HG02642 (cell line): ENCODE measurements at regions not wholly inside any gene's neighbourhood (a gene's known extent, or its start where the extent isn't known, plus 50 kb on each side); places are given as distances from the start of the nearest gene placed in this dataset.
"Not testable (repeated sequence)": the region's sequence is repeated elsewhere in the genome, so short reads cannot be mapped to it uniquely, and the experiment has no call there.

Source experiments
- ATAC-seq: cut with Tn5 transposase; IDR thresholded peaks from one replicate; pipeline ENCODE4 v1.9.1; 2021; ENCODE audit warnings: mild to moderate bottlenecking; ENCODE audit not compliant: unreplicated experiment, poor library complexity

DNA sequence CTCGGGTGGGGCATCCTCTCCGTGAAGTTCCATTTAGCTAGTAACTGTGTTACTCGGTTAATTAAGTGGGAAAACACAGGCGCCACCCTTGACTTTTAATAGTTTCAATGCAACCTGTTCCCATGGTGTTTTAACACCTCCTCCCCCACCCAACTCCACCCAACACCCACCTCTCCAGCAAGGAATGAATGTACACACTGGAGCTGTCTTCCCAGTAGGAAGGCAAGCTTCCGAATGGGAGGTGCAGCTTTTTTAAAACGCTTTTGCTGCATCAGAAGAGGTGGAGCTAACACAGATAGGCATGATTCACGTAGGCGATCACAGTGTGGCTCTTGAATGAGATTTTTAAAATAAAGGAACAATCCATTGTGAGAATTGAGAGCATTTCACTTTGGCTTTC is 73.8 kb upstream of the AGAP1 start:
- ATAC-seq, result no peak

DNA sequence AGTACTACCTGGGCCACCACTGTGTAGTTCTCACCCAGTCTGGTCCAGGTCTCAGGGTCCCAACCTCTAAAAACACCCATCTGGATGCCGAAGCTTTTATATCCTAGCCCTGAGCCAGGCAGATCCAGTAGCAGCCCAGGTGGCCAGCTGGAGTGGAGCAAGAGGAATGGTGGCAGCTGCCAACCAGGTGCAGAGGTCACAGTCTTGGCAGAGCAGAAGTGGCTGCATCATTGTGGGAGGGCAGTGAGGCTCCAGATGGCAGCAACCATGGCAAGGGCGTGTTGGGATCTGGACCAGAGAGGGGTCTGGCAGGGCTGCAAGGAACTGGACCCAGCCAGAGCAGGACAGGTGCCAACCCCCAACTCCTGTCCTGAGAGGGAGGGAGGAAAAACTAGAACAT is 72.2 kb upstream of the AGAP1 start:
- no peak for ATAC-seq

DNA sequence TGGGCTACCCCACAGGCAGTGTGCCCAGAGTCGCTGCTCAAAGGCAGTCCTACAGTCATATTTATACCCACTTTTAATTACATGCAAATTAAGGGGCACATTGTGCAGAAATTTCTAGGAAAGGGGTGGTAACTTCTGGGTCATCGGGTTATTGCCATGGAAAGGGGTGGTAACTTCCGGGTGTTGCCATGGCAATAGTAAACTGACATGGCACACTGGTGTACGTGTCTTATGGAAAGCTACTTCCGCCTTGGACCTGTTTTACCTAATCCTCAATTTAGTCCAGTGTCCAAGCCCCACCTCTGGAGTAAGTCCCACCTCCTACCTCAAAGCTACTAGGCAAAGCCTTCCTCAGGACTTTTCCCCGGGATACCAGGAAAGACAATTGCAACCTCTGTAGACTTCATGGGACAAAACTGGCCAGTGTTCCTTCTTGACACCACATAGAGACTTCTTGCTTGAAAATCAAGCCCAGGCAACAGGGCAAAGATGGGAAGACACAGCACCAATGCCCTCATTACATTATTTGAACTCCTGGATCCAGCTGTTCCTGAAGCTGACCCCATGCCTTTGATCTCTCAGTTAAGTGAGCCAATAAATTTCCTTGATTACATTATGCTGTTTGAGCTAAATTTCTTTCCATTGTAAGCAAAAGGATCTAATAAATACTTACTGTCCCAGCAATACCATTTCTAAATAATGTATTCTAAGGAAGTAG is 63.3 kb upstream of the AGAP1 start:
- no peak for ATAC-seq

DNA sequence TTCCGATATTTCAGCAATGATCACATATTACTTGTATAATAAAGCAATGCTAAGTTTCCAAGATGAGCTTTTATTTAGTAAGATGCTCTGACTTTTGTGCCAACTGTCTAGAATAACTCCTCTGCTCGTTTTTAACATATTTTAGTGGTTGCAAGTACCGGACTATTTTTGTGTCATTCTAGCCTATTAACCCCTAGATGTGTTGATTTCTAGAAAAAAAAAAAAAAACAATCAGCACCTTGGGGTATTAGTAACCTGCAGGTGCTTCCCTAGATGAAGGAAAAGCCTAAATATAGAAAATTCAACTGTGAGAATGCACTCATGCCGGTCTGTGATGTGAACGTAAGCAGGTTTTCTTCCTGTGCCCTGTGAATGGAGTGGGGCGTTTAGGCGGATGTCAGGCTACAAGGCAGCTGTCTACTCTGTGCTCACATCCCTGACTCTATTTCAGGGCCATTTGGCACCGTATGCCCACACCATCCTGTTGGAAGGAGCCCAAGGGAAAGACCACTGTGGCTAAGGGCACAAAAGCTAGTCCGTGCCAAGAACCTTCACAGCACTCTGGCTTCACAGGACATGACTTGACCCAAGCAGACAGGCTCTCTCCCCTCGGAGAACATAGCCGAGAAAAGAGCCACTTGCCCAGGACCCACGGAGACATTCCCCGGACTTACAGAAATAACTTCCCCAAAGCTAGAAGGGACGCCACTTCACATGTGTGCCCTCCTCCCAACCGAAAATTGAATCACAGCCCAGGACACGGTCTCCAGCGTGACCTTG is 60.9 kb upstream of the AGAP1 start:
- no peak for ATAC-seq

DNA sequence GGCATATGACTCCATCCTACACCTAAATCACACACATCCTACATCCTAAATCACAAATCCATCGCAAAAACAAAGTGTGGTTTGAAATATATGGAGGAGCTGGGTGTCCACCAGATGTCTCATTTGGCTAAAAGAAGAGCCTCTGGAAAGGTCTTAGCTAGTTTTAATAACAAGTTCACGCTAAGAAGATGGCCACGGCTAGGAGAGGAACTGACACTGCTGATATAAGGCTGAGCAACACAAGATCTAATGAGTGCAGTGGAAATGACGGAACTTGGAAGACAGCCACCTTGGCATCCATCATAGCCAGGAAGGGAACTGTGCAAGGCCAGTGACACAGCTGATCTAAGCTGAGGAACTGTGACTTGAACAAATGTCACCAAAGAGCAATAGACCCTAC is 60.0 kb upstream of the AGAP1 start:
- no peak for ATAC-seq

DNA sequence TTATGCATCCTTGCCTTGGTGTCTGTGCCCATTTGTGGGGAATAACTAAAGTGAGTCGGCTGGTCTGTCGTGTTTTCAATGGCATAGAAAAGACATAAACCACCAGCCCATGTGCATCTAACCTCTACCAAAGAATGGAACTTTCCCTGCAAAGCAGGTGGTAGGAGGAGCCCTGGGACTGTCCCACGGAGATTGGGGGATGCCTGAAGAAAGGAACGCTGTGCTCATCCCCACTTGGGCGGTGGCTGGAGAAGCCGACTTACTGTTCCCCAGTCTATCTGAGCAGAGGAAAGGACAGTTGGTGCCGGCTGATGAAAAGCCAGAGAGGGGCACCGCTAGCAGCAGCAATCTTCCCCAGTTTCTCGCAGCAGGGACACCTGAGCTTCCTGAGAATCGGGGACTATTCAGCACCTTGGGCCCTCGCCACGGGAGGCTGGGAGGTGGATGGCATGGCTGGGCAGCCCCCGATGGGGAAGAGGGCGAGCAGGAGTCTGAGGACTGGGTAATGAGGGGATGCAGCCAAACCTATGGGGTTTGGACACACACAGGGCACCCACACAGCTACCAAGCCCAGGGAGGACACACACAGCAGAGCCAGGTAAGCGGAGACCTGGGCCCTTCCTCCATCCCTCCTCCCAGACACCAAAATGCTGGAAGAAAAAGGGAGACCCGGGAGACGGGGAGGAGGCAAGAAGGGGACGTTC is 53.7 kb upstream of the AGAP1 start:
- no peak for ATAC-seq

DNA sequence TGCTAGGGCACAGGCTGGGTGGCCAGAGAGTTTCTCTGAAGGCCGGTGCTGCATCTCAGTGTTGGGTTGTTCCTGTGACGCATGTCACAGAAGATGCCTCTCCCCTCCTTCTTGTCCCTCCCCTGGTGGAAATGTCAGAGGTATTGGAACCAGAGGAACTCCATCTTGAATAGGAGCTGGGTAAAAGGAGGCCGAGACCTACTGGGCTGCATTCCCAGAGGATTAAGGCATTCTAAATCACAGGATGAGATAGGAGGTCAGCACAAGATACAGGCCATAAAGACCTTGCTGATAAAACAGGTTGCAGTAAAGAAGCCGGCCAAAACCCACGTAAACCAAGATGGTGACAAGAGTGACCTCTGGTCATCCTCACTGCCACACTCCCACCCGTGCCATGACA is 50.3 kb upstream of the AGAP1 start:
- not testable (repeated sequence) for ATAC-seq
